ENCODE measurements at regions not wholly inside any gene's neighbourhood (a gene's known extent, or its start where the extent isn't known, plus 50 kb on each side); places are given as distances from the start of the nearest gene placed in this dataset.

DNA sequence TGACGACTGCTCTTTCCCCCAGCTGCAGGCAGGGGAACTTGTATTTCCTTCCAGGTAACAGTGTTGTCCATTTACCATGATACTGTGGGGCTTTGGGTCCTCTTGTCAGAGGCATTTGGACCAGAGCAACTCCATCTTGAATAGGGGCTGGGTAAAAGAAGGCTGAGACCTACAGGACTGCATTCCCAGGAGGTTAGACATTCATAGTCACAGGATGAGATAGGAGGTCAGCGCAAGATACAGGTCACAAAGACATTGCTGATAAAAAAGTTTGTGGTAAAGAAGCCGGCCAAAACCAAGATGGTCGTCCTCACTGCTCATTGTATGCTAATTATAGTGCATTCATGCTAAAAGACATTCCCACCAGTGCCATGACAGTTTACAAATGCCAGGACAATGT, 249.5 kb downstream of the SLC4A3 start:
- H3K27me3 ChIP-seq (ENCODE audit: control insufficient read depth in 1 of 2, insufficient read depth in 2 of 2, low read length in 2 of 2) = no peaks in the 10 kb centered on the region
- no peaks in the 10 kb centered on the region for H3K4me1 ChIP-seq (ENCODE audit: insufficient read depth, low read length)
- no peaks in the 10 kb centered on the region for H3K36me3 ChIP-seq (ENCODE audit: insufficient read depth, low read length)
- H3K9me3 ChIP-seq (ENCODE audit: low read length) = no peaks in the 10 kb centered on the region
- no peak overlapping the region for H3K9ac ChIP-seq (ENCODE audit: low read length)
- no peak overlapping the region for H3K27ac ChIP-seq (ENCODE audit: low read depth, low read length)
- no peak overlapping the region for H3K4me3 ChIP-seq (ENCODE audit: low read depth in 1 of 2, low read length in 2 of 2)

DNA sequence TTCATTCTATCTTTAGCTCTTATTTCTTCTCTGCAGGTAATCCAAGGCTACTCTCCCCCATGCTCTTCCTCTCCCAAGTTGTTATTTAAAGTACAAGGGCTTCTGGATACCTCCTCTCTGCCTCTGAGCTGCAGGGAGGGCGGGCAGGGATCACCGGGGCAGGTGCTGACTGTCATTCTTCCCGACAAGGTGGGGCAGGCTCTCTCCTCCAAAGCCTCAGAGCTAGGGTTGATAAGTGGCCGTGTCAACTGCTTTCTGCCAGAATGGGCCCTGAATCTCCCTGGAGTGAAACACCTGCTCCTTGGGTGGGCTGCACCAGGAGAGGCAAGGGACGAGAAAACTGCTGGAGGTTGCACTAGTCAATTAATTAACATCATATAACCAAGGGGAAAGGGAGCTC, 250.3 kb downstream of the SLC4A3 start:
- Histone ChIP-seq H3K27ac (ENCODE audit: low read depth, low read length) (no peak overlapping the region), H3K27me3 (ENCODE audit: control insufficient read depth in 1 of 2, insufficient read depth in 2 of 2, low read length in 2 of 2) (no peaks in the 10 kb centered on the region), H3K9ac (ENCODE audit: low read length) (no peak overlapping the region), H3K4me3 (ENCODE audit: low read depth in 1 of 2, low read length in 2 of 2) (no peak overlapping the region), H3K36me3 (ENCODE audit: insufficient read depth, low read length) (no peaks in the 10 kb centered on the region), H3K4me1 (ENCODE audit: insufficient read depth, low read length) (no peaks in the 10 kb centered on the region), H3K9me3 (ENCODE audit: low read length) (no peaks in the 10 kb centered on the region)

DNA sequence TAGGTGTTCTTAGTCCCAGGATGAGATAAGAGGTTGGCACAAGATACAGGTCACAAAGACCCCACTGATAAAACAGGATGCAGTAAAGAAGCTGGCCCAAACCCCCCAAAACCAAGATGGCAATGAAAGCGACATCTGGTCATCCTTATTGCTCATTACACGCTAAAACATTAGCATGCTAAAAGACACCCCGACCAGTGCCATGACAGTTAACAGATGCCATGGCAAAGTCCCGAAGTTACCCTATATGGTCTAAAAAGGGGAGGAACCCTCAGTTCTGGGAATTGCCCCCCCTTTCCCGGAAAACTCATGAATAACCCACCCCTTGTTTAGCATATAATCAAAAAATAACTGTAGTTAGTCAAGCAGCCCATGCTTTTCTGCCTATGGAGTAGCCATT, 251.1 kb downstream of the SLC4A3 start:
- H3K27ac ChIP-seq (ENCODE audit: low read depth, low read length) = no peak overlapping the region
- no peak overlapping the region for H3K4me3 ChIP-seq (ENCODE audit: low read depth in 1 of 2, low read length in 2 of 2)
- no peak overlapping the region for H3K9ac ChIP-seq (ENCODE audit: low read length)
- H3K4me1 ChIP-seq (ENCODE audit: insufficient read depth, low read length) = no peaks in the 10 kb centered on the region
- no peaks in the 10 kb centered on the region for H3K9me3 ChIP-seq (ENCODE audit: low read length)
- no peaks in the 10 kb centered on the region for H3K36me3 ChIP-seq (ENCODE audit: insufficient read depth, low read length)
- no peaks in the 10 kb centered on the region for H3K27me3 ChIP-seq (ENCODE audit: control insufficient read depth in 1 of 2, insufficient read depth in 2 of 2, low read length in 2 of 2)

DNA sequence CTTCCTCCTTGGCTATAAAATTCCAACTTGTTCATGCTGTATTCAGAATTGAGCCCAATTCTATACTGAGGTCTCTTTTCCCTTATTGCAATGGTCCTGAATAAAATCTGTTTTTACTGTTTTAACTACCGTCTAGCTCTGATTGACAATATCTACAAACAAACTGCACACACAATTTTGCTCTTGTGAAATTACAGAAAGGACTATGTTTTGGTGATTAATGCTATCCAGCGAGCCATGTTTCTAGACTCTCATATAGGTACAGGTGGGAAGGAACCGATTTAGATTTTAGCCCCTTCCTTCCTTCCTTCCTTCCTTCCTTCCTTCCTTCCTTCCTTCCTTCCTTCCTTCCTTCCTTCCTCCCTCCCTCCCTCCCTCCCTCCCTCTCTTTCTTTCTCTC, 254.4 kb downstream of the SLC4A3 start:
- H3K27me3 ChIP-seq (ENCODE audit: control insufficient read depth in 1 of 2, insufficient read depth in 2 of 2, low read length in 2 of 2) = no peaks in the 10 kb centered on the region
- H3K4me3 ChIP-seq (ENCODE audit: low read depth in 1 of 2, low read length in 2 of 2) = no peak overlapping the region
- no peak overlapping the region for H3K9ac ChIP-seq (ENCODE audit: low read length)
- H3K9me3 ChIP-seq (ENCODE audit: low read length) = no peaks in the 10 kb centered on the region
- H3K27ac ChIP-seq (ENCODE audit: low read depth, low read length) = no peak overlapping the region
- no peaks in the 10 kb centered on the region for H3K4me1 ChIP-seq (ENCODE audit: insufficient read depth, low read length)
- no peaks in the 10 kb centered on the region for H3K36me3 ChIP-seq (ENCODE audit: insufficient read depth, low read length)

DNA sequence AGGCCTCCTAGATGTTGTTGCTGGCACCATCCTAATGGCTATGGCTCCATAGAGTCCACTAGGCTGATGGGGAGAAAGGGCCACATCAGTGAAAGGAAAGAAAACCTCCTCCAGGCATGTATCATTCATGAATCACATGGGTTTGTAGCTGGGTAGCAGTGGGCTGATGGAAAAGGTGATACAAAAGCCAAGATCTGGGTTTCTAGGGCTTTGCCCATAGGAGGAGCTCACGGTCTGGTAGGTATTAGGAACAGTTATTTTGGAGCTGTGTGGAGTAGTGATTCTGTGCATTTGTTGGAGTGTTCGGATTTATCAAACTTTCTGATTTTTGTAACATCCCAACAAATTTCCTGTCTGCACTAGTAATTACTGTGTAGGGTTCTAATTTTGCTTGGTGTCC, 259.2 kb downstream of the SLC4A3 start:
- no peak overlapping the region for H3K9ac ChIP-seq (ENCODE audit: low read length)
- no peaks in the 10 kb centered on the region for H3K36me3 ChIP-seq (ENCODE audit: insufficient read depth, low read length)
- no peaks in the 10 kb centered on the region for H3K4me1 ChIP-seq (ENCODE audit: insufficient read depth, low read length)
- H3K9me3 ChIP-seq (ENCODE audit: low read length) = no peaks in the 10 kb centered on the region
- H3K27me3 ChIP-seq (ENCODE audit: control insufficient read depth in 1 of 2, insufficient read depth in 2 of 2, low read length in 2 of 2) = no peaks in the 10 kb centered on the region
- no peak overlapping the region for H3K27ac ChIP-seq (ENCODE audit: low read depth, low read length)
- no peak overlapping the region for H3K4me3 ChIP-seq (ENCODE audit: low read depth in 1 of 2, low read length in 2 of 2)

DNA sequence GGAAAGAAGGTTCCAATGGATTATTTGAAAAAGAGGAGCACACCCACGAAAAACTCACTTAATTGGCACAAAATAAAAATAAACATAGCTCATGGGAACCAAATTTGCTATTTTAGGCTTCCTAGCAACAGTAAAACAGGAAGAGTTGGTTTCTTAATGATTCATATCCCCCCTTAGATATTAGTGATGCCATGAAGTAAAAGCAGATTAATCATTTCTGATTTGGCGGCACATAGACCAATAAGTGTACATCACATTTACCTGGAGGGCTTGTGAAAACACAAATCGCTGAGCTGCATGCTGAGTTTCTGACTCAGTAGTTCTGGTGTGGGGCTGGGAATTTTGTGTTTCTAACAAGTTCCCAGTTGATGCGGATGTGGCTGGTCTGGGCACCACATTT, 260.4 kb downstream of the SLC4A3 start:
- Histone ChIP-seq H3K9me3 (ENCODE audit: low read length) (no peaks in the 10 kb centered on the region), H3K9ac (ENCODE audit: low read length) (no peak overlapping the region), H3K27ac (ENCODE audit: low read depth, low read length) (no peak overlapping the region), H3K27me3 (ENCODE audit: control insufficient read depth in 1 of 2, insufficient read depth in 2 of 2, low read length in 2 of 2) (no peaks in the 10 kb centered on the region), H3K36me3 (ENCODE audit: insufficient read depth, low read length) (no peaks in the 10 kb centered on the region), H3K4me1 (ENCODE audit: insufficient read depth, low read length) (no peaks in the 10 kb centered on the region), H3K4me3 (ENCODE audit: low read depth in 1 of 2, low read length in 2 of 2) (no peak overlapping the region)

DNA sequence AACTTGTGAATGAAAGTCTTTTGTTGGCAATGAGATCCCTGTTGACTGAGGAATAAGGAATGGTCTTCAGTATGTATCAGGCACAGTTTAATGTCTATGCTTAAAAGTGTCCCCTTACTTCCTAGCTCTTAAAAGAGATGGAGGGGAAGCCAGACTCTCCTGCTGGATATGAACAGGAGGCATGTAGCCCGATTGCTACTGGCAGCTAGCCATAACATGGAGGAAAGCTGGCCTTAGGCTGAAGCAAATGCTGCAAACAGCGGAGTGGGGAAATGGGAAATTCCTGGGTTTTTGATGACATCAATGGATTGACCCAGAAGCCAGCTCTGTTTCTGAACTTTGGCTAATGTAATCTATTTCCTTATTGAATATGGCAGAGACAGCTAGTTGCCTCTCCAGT, 266.1 kb downstream of the SLC4A3 start:
- Histone ChIP-seq H3K4me1 (ENCODE audit: insufficient read depth, low read length) (no peaks in the 10 kb centered on the region), H3K9ac (ENCODE audit: low read length) (no peak overlapping the region), H3K27me3 (ENCODE audit: control insufficient read depth in 1 of 2, insufficient read depth in 2 of 2, low read length in 2 of 2) (no peaks in the 10 kb centered on the region), H3K4me3 (ENCODE audit: low read depth in 1 of 2, low read length in 2 of 2) (no peak overlapping the region), H3K36me3 (ENCODE audit: insufficient read depth, low read length) (no peaks in the 10 kb centered on the region), H3K27ac (ENCODE audit: low read depth, low read length) (no peak overlapping the region), H3K9me3 (ENCODE audit: low read length) (no peaks in the 10 kb centered on the region)

DNA sequence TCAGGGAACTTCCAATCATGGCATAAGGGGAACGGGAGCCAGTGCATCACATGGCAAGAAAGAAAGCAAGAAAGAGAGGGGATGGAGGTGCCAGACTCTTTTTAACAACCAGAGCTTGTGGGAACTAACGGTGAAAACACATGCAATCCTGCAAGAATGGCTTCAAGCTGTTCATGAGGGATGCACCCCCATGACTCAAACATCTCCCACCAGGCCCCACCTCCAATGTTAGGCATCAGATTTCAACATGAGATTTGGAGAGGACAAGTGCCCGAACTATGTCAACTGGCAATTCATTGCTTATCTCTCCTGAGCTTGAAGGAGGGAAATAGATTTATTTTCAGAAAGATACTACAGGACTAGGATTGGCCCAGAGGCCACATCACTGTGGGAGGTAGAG, 270.0 kb downstream of the SLC4A3 start:
- no peaks in the 10 kb centered on the region for H3K4me1 ChIP-seq (ENCODE audit: insufficient read depth, low read length)
- H3K27me3 ChIP-seq (ENCODE audit: control insufficient read depth in 1 of 2, insufficient read depth in 2 of 2, low read length in 2 of 2) = no peaks in the 10 kb centered on the region
- H3K4me3 ChIP-seq (ENCODE audit: low read depth in 1 of 2, low read length in 2 of 2) = no peak overlapping the region
- no peak overlapping the region for H3K27ac ChIP-seq (ENCODE audit: low read depth, low read length)
- H3K9me3 ChIP-seq (ENCODE audit: low read length) = no peaks in the 10 kb centered on the region
- H3K36me3 ChIP-seq (ENCODE audit: insufficient read depth, low read length) = no peaks in the 10 kb centered on the region
- no peak overlapping the region for H3K9ac ChIP-seq (ENCODE audit: low read length)

DNA sequence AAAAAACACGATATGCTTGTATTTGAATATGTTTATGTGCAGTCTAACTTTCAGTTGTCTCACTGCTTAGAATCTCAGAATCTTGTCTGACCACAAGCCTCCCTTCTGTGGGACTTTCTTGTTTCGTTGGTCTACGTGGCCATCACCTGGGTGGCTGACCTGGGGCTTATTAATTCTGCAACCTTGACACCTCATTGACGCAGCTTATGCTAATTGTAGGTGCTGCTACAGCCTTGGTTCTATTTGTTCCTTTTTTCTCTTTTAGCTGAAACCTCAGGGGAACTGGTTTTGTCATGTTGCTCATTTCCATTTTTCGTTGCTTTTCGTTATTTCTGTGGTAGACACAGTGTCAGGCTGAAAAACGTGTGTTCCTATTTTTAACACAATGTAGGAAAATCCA, 273.7 kb downstream of the SLC4A3 start:
- H3K27me3 ChIP-seq (ENCODE audit: control insufficient read depth in 1 of 2, insufficient read depth in 2 of 2, low read length in 2 of 2) = no peaks in the 10 kb centered on the region
- no peak overlapping the region for H3K9ac ChIP-seq (ENCODE audit: low read length)
- no peaks in the 10 kb centered on the region for H3K36me3 ChIP-seq (ENCODE audit: insufficient read depth, low read length)
- no peaks in the 10 kb centered on the region for H3K4me1 ChIP-seq (ENCODE audit: insufficient read depth, low read length)
- H3K27ac ChIP-seq (ENCODE audit: low read depth, low read length) = no peak overlapping the region
- H3K9me3 ChIP-seq (ENCODE audit: low read length) = no peaks in the 10 kb centered on the region
- H3K4me3 ChIP-seq (ENCODE audit: low read depth in 1 of 2, low read length in 2 of 2) = no peak overlapping the region

DNA sequence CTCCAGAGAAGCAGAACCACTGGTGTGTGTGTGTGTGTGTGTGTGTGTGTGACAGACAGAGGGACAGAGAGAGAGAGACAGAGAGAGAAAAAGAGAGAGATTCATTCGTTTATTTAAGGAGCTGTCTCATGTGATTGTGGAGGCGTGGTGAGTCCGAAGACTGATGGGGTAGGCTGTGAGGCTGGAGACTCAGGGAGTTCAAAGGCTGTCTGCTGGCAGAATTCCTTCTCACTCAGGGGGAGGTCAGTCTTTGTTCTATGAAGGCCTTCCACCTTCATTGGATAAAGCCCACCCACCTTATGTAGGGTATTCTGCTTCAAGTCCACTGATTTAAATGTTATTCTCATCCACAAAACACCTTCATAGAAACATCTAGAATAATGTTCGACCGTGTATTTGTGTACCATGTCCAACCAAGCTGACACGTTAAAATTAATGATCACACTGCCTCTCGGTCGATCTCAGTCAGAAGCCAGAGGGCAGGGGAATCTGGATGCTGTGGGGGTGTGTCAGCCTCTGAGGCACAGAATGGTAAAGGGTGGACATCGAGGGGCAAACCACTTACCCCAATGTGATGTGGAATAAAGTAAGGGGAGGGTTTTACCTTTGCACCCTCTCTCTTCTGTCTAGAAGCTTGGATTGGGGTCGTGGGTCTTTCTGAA, 275.6 kb downstream of the SLC4A3 start:
- Histone ChIP-seq H3K36me3 (ENCODE audit: insufficient read depth, low read length) (no peaks in the 10 kb centered on the region), H3K27ac (ENCODE audit: low read depth, low read length) (no peak overlapping the region), H3K4me3 (ENCODE audit: low read depth in 1 of 2, low read length in 2 of 2) (no peak overlapping the region), H3K9ac (ENCODE audit: low read length) (no peak overlapping the region), H3K4me1 (ENCODE audit: insufficient read depth, low read length) (no peaks in the 10 kb centered on the region), H3K9me3 (ENCODE audit: low read length) (no peaks in the 10 kb centered on the region), H3K27me3 (ENCODE audit: control insufficient read depth in 1 of 2, insufficient read depth in 2 of 2, low read length in 2 of 2) (no peaks in the 10 kb centered on the region)

DNA sequence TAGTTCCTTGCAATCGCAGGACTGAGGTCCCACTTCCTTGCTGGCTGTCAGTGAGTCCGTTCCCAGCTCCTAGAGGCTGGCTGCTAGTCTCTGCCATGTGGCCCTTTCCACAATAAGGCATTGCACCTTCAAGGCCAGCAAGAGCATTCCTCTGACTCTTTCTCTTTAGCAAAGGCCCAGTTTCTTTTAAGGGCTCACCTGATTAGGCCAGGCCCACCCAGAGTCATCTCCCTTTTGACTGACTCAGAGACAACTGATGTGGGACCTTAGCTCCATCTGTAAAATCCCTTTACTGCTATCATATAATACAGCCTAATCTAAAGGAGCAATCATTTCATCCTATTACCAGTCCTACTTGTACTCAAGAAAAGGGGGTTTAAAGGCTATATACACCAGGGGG, 278.2 kb downstream of the SLC4A3 start:
- H3K27ac ChIP-seq (ENCODE audit: low read depth, low read length) = no peak overlapping the region
- H3K9me3 ChIP-seq (ENCODE audit: low read length) = no peaks in the 10 kb centered on the region
- H3K36me3 ChIP-seq (ENCODE audit: insufficient read depth, low read length) = no peaks in the 10 kb centered on the region
- no peaks in the 10 kb centered on the region for H3K27me3 ChIP-seq (ENCODE audit: control insufficient read depth in 1 of 2, insufficient read depth in 2 of 2, low read length in 2 of 2)
- no peak overlapping the region for H3K9ac ChIP-seq (ENCODE audit: low read length)
- H3K4me1 ChIP-seq (ENCODE audit: insufficient read depth, low read length) = no peaks in the 10 kb centered on the region
- H3K4me3 ChIP-seq (ENCODE audit: low read depth in 1 of 2, low read length in 2 of 2) = no peak overlapping the region

DNA sequence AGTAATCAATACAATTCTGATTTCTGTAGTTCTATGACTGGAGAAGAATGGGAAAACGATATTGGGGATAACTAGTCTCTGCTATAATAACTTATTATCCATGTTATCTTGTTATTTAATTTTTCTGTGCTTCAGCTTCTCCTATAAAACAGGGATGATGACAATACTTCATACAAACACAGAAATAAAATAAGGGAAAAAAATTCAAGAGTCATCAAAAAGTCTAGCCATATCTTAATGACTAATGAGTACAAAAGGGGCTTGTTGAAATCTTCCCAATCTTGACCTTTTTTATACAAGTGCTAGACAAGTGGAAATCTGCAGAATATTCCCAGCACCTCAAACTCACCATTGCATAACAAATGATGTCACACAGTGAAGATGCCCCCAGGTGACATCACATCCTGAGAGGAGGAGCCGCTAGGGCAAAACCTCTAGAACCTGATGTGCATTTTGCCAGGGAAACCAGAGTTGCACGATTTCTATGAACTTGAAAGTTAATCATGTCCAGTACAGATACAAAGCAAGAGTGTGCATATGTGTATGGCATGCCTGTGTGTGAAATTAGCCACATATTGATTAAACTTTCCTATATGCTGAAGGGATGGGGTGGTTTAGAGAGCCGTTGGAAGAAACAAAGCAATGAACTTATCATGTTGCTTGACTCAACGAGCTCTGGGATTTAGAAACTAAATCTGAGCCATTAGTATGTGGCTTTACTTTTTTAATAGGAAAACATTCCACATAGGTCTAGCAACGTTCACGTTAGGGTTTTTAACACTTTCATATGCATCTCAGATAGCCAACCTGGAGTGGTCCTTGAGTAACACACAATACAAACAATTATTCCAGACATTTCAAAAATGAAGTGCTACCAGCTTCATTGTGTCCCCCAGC, 278.9 kb downstream of the SLC4A3 start:
- no peaks in the 10 kb centered on the region for H3K4me1 ChIP-seq (ENCODE audit: insufficient read depth, low read length)
- no peak overlapping the region for H3K4me3 ChIP-seq (ENCODE audit: low read depth in 1 of 2, low read length in 2 of 2)
- no peak overlapping the region for H3K27ac ChIP-seq (ENCODE audit: low read depth, low read length)
- H3K9me3 ChIP-seq (ENCODE audit: low read length) = no peaks in the 10 kb centered on the region
- H3K9ac ChIP-seq (ENCODE audit: low read length) = no peak overlapping the region
- no peaks in the 10 kb centered on the region for H3K27me3 ChIP-seq (ENCODE audit: control insufficient read depth in 1 of 2, insufficient read depth in 2 of 2, low read length in 2 of 2)
- no peaks in the 10 kb centered on the region for H3K36me3 ChIP-seq (ENCODE audit: insufficient read depth, low read length)

All from muscle layer of colon (tissue), 2 donors.